Endothelial cell of umbilical vein (primary cell): ENCODE measurements at regions not wholly inside any gene's neighbourhood (a gene's known extent, or its start where the extent isn't known, plus 50 kb on each side); places are given as distances from the start of the nearest gene placed in this dataset.

Experiments
- BruUV-seq: library from RNA; stranded (reverse); fragments of 400-500 nt; replicated peaks from 2 replicates; lab custom pipeline; 2021; lab: Mats Ljungman, UMichigan
- CTCF ChIA-PET: fragments of 300-600, 350-600 bp; sonication (Branson Sonifier 250); formaldehyde crosslinking; loops from one replicate; lab custom pipeline; 2021; ENCODE audit warnings: antibody characterized with exemption, inconsistent platforms; lab: Charles Lee
- POLR2A ChIA-PET: fragments of 300-600, 350-600 bp; sonication (Branson Sonifier 250); formaldehyde crosslinking; loops from one replicate; lab custom pipeline; 2021; ENCODE audit warnings: antibody characterized with exemption, inconsistent platforms; lab: Charles Lee
- DNase-seq: peaks from one replicate; pipeline ENCODE4 v3.0.0-alpha.2; 2011; ENCODE audit warnings: low read depth, low spot score
- FAIRE-seq: peaks from 2 replicates; lab custom pipeline; 2011; peaks lifted over from hg19 to GRCh38; lab: Jason Lieb, UNC
- H2AFZ ChIP-seq: 2 replicates; pipeline ENCODE4 v1.6.0; 2012; ENCODE audit warnings: low read depth, low read length, control low read depth, inconsistent platforms
- H3K27ac ChIP-seq: 2 replicates; pipeline ENCODE4 v1.5.1; 2011; ENCODE audit warnings: low read depth, mild to moderate bottlenecking, control low read depth, low read length, moderate library complexity; ENCODE audit not compliant: insufficient read depth
- H3K27me3 ChIP-seq, 2 experiments: 2 replicates each; pipeline versions ENCODE4 v1.6.0 to v1.6.1; 2011; ENCODE audit warnings: low read length in 2 of 2, mixed read lengths in 1 of 2; ENCODE audit not compliant: control insufficient read depth in 2 of 2, insufficient read depth in 2 of 2
- H3K36me3 ChIP-seq, 2 experiments: 2 replicates in 1 of 2; 3 replicates in 1 of 2; pipeline ENCODE4 v1.5.1; 2011; ENCODE audit warnings: low read length in 2 of 2, mild to moderate bottlenecking in 1 of 2, moderate library complexity in 1 of 2; ENCODE audit not compliant: control insufficient read depth in 2 of 2, insufficient read depth in 2 of 2; ENCODE audit errors: extremely low read depth in 1 of 2
- H3K4me1 ChIP-seq: 3 replicates; pipeline ENCODE4 v1.5.1; 2011; ENCODE audit warnings: mild to moderate bottlenecking, low read length; ENCODE audit not compliant: control insufficient read depth, insufficient read depth; ENCODE audit errors: extremely low read depth
- H3K4me2 ChIP-seq: 2 replicates; pipeline ENCODE4 v1.6.1; 2011; ENCODE audit warnings: low read length, control low read depth, mixed read lengths; ENCODE audit not compliant: insufficient read depth
- H3K4me3 ChIP-seq, 3 experiments: fragments of 200-600 bp in 1 of 3; sonication (generic), shearing (Covaris generic) in 1 of 3; replicated peaks in 1 of 3; 2 replicates each; pipeline ENCODE4 v1.5.1; 2011 to 2016; ENCODE audit warnings: control low read depth in 3 of 3, low read length in 3 of 3, mild to moderate bottlenecking in 2 of 3, inconsistent platforms in 1 of 3, low read depth in 1 of 3, moderate library complexity in 1 of 3; ENCODE audit not compliant: insufficient read depth in 1 of 3
- H3K79me2 ChIP-seq: 2 replicates; pipeline ENCODE4 v1.6.0; 2012; ENCODE audit warnings: low read length, inconsistent platforms; ENCODE audit not compliant: control insufficient read depth, insufficient read depth
- H3K9ac ChIP-seq: replicated peaks from 2 replicates; pipeline ENCODE3; 2011; ENCODE audit warnings: low read length, control low read depth; ENCODE audit not compliant: insufficient read depth; ENCODE audit errors: extremely low read depth
- H3K9me1 ChIP-seq: replicated peaks from 3 replicates; pipeline ENCODE4 v1.6.0; 2011; ENCODE audit warnings: mild to moderate bottlenecking, low read length; ENCODE audit not compliant: control insufficient read depth, insufficient read depth; ENCODE audit errors: extremely low read depth
- H3K9me3 ChIP-seq: replicated peaks from 2 replicates; pipeline ENCODE4 v1.5.1; 2012; ENCODE audit warnings: low read length, inconsistent platforms; ENCODE audit not compliant: control insufficient read depth, insufficient read depth
- H4K20me1 ChIP-seq: replicated peaks from 2 replicates; pipeline ENCODE3; 2011; ENCODE audit warnings: mild to moderate bottlenecking, low read length; ENCODE audit not compliant: control insufficient read depth, insufficient read depth; ENCODE audit errors: extremely low read depth
- CTCF ChIP-seq, 2 donors: IDR thresholded peaks; 1 replicate in 1 of 2; 2 replicates in 1 of 2; pipeline ENCODE4 v1.5.1; 2011; ENCODE audit warnings: low read length in 2 of 2, mild to moderate bottlenecking in 2 of 2, moderate library complexity in 2 of 2, control low read depth in 1 of 2, inconsistent platforms in 1 of 2, low read depth in 1 of 2; ENCODE audit not compliant: insufficient read depth in 1 of 2; ENCODE audit errors: extremely low read depth in 1 of 2
- EZH2 ChIP-seq: IDR thresholded peaks from 2 replicates; pipeline ENCODE4 v1.6.1; 2012; ENCODE audit warnings: borderline replicate concordance, low read depth, mild to moderate bottlenecking, moderate library complexity, low read length, inconsistent platforms; ENCODE audit not compliant: severe bottlenecking
- FOS ChIP-seq: IDR thresholded peaks from 2 replicates; pipeline ENCODE4 v1.6.1; 2011; ENCODE audit warnings: mild to moderate bottlenecking, low read length, moderate library complexity, borderline replicate concordance; ENCODE audit not compliant: insufficient read depth
- GATA2 ChIP-seq: IDR thresholded peaks from 2 replicates; pipeline ENCODE4 v1.7.0; 2011; ENCODE audit warnings: low read depth, mild to moderate bottlenecking, moderate library complexity, mixed read lengths, low read length; ENCODE audit not compliant: insufficient read length, insufficient read depth
- JUN ChIP-seq: IDR thresholded peaks from 2 replicates; pipeline ENCODE4 v1.6.1; 2011; ENCODE audit warnings: borderline replicate concordance, low read depth; ENCODE audit not compliant: insufficient read length, insufficient read depth
- MAX ChIP-seq: IDR thresholded peaks from 2 replicates; pipeline ENCODE4 v1.6.1; 2011; ENCODE audit not compliant: insufficient read depth, insufficient read length
- MYC ChIP-seq: IDR thresholded peaks from one replicate; pipeline ENCODE4 v1.6.1; 2011; ENCODE audit warnings: mild to moderate bottlenecking, low read depth, low read length
- POLR2A ChIP-seq: IDR thresholded peaks from 2 replicates; pipeline ENCODE4 v1.6.1; 2012; ENCODE audit warnings: low read depth, mild to moderate bottlenecking, control low read depth, low read length
- POLR2AphosphoS5 ChIP-seq: IDR thresholded peaks from 2 replicates; pipeline ENCODE4 v1.6.1; 2012; ENCODE audit warnings: low read depth, mild to moderate bottlenecking, control low read depth, low read length, moderate library complexity; ENCODE audit not compliant: insufficient read depth
- dilution Hi-C: fragments of 300-500 bp; cut with MboI; formaldehyde crosslinking; loops from one replicate; pipeline ENCODE4 v1.15.0; 2019; ENCODE audit warnings: low sequenced_read_pairs; ENCODE audit not compliant: extremely low pct_ligation_motif_present
- intact Hi-C: fragments of 100-400 bp; cut with micrococcal nuclease; formaldehyde crosslinking; loops from one replicate; pipeline ENCODE4 v1.10.0; 2022

- CTCF ChIA-PET, result no interaction called here
- intact Hi-C loops (loop anchor here (5.0 kb wide), 1 partner anchor 1217 kb away; no protein-coding TSS in a partner anchor), dilution Hi-C loops (no loop called here)
- DNase-seq (no peak), FAIRE-seq (no peak)
- no peaks in the 10 kb centered on the region for H3K36me3 ChIP-seq
- H3K27ac ChIP-seq, result no peak overlapping the region
- POLR2A ChIA-PET, result no interaction called here
- TF ChIP-seq POLR2A (no peak), CTCF (IDR thresholded peaks at IDR 0.05; ENCODE audit: extremely low read depth in 1 of 2, insufficient read depth in 1 of 2, low read depth in 1 of 2, low read length in 2 of 2) (no peak), MYC (no peak), MAX (no peak), FOS (no peak), GATA2 (no peak), POLR2AphosphoS5 (no peak), EZH2 (no peak), JUN (no peak)
- H3K4me3 ChIP-seq, result no peak overlapping the region
- H3K27me3 ChIP-seq, result no peaks in the 10 kb centered on the region
- H3K4me2 ChIP-seq, result no peak overlapping the region
- no peaks in the 10 kb centered on the region for H4K20me1 ChIP-seq
- no peaks in the 10 kb centered on the region for H3K9me1 ChIP-seq
- H3K9me3 ChIP-seq, result no peaks in the 10 kb centered on the region
- no TSS peak for BruUV-seq
- no peak overlapping the region for H3K9ac ChIP-seq
- H3K4me1 ChIP-seq, result no peaks in the 10 kb centered on the region
- no peaks in the 10 kb centered on the region for H3K79me2 ChIP-seq
- no peak overlapping the region for H2AFZ ChIP-seq
Measured at GRCh38 chr2:187834787-187835186, 280.6 kb upstream of the TFPI start.
